HG02884 (cell line): ENCODE measurements at regions not wholly inside any gene's neighbourhood (a gene's known extent, or its start where the extent isn't known, plus 50 kb on each side); places are given as distances from the start of the nearest gene placed in this dataset.

Source experiments
- ATAC-seq: cut with Tn5 transposase; IDR thresholded peaks from one replicate; pipeline ENCODE4 v1.9.1; 2021; ENCODE audit warnings: mild to moderate bottlenecking, moderate library complexity; ENCODE audit not compliant: unreplicated experiment

GRCh38 chr12:107487011-107487680 is 198.5 kb upstream of the PWP1 start:
- ATAC-seq = no peak

GRCh38 chr12:107488666-107489065 is 196.9 kb upstream of the PWP1 start:
- ATAC-seq = no peak

GRCh38 chr12:107490010-107490409 is 195.6 kb upstream of the PWP1 start:
- peak; percentile 55 for ATAC-seq

GRCh38 chr12:107491856-107492255 is 193.7 kb upstream of the PWP1 start:
- no peak for ATAC-seq

GRCh38 chr12:107492393-107493134 is 193.0 kb upstream of the PWP1 start:
- no peak for ATAC-seq

GRCh38 chr12:107493135-107493494 is 192.5 kb upstream of the PWP1 start:
- no peak for ATAC-seq

GRCh38 chr12:107493666-107494065 is 191.9 kb upstream of the PWP1 start:
- no peak for ATAC-seq

GRCh38 chr12:107494331-107494730 is 191.3 kb upstream of the PWP1 start:
- ATAC-seq = no peak

- no peak for ATAC-seq
Measured at GRCh38 chr12:107495604-107496003, 190.0 kb upstream of the PWP1 start.

- no peak for ATAC-seq
Measured at GRCh38 chr12:107497231-107497630, 188.4 kb upstream of the PWP1 start.

- ATAC-seq = no peak
Measured at GRCh38 chr12:107500307-107500706, 185.3 kb upstream of the PWP1 start.

GRCh38 chr12:107501681-107502080 is 183.9 kb upstream of the PWP1 start:
- no peak for ATAC-seq

- no peak for ATAC-seq
Measured at GRCh38 chr12:107503129-107503855, 182.3 kb upstream of the PWP1 start.

GRCh38 chr12:107503887-107504885 is 181.4 kb upstream of the PWP1 start:
- no peak for ATAC-seq

- ATAC-seq = no peak
Measured at GRCh38 chr12:107509421-107509820, 176.2 kb upstream of the PWP1 start.

- ATAC-seq = no peak
Measured at GRCh38 chr12:107510211-107510610, 175.4 kb upstream of the PWP1 start.

- no peak for ATAC-seq
Measured at GRCh38 chr12:107511292-107511691, 174.3 kb upstream of the PWP1 start.

GRCh38 chr12:107512391-107512790 is 173.2 kb upstream of the PWP1 start:
- ATAC-seq = no peak

- ATAC-seq = no peak
Measured at GRCh38 chr12:107513184-107513583, 172.4 kb upstream of the PWP1 start.

GRCh38 chr12:107513636-107514400 is 171.8 kb upstream of the PWP1 start:
- no peak for ATAC-seq
